ENCODE measurements at regions not wholly inside any gene's neighbourhood (a gene's known extent, or its start where the extent isn't known, plus 50 kb on each side); places are given as distances from the start of the nearest gene placed in this dataset.

DNA sequence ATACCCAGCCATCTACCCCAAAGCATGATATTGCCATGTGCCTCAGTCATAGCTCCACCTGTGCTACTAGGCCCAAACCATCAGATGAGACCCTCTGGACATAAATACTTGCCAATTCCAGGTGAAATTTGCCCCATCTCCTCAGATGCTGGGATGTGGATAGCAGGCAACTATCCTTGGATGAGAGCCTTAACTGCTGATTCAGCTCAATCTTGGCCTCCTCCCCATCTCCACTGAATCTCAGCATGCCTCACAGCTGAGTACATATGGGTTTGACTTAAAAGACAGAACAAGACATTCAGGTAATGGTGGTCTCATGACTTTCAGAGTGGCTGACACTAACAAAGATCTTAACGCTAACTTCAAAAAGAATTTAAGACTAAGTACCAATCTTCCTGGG is 50.8 kb upstream of the KLHL13 start:
- no peaks in the 10 kb centered on the region for H3K79me2 ChIP-seq (ENCODE audit: insufficient read depth, low read length)
- no peak overlapping the region for H3K4me2 ChIP-seq (ENCODE audit: low read length)
- no peak overlapping the region for H3K9ac ChIP-seq (ENCODE audit: low read length)
- H3K27ac ChIP-seq (ENCODE audit: low read depth, low read length, poor library complexity, severe bottlenecking): no peak overlapping the region
- H3K9me3 ChIP-seq (ENCODE audit: low read length): no peaks in the 10 kb centered on the region
- H3F3A ChIP-seq (ENCODE audit: insufficient read depth, low read length): no peaks in the 10 kb centered on the region
- H4K20me1 ChIP-seq (ENCODE audit: insufficient read depth, low read length): no peaks in the 10 kb centered on the region
- no peaks in the 10 kb centered on the region for H3K36me3 ChIP-seq (ENCODE audit: insufficient read depth, low read length)
- no peak overlapping the region for H3K4me3 ChIP-seq (ENCODE audit: low read depth, low read length, poor library complexity, severe bottlenecking)
- TF ChIP-seq EZH2 (IDR thresholded peaks at IDR 0.05; ENCODE audit: borderline replicate concordance, low read length): no peak
- TF ChIP-seq, protein P1, sequence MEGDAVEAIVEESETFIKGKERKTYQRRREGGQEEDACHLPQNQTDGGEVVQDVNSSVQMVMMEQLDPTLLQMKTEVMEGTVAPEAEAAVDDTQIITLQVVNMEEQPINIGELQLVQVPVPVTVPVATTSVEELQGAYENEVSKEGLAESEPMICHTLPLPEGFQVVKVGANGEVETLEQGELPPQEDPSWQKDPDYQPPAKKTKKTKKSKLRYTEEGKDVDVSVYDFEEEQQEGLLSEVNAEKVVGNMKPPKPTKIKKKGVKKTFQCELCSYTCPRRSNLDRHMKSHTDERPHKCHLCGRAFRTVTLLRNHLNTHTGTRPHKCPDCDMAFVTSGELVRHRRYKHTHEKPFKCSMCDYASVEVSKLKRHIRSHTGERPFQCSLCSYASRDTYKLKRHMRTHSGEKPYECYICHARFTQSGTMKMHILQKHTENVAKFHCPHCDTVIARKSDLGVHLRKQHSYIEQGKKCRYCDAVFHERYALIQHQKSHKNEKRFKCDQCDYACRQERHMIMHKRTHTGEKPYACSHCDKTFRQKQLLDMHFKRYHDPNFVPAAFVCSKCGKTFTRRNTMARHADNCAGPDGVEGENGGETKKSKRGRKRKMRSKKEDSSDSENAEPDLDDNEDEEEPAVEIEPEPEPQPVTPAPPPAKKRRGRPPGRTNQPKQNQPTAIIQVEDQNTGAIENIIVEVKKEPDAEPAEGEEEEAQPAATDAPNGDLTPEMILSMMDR (IDR thresholded peaks at IDR 0.05; ENCODE audit: low read length): no peak
- no peaks in the 10 kb centered on the region for H3K27me3 ChIP-seq (ENCODE audit: insufficient read depth, low read length)
- no peaks in the 10 kb centered on the region for H3K9me2 ChIP-seq (ENCODE audit: low read depth, low read length)
- no peaks in the 10 kb centered on the region for H3K4me1 ChIP-seq (ENCODE audit: insufficient read depth, low read length, severe bottlenecking)
- H2AFZ ChIP-seq (ENCODE audit: low read length): no peak overlapping the region

DNA sequence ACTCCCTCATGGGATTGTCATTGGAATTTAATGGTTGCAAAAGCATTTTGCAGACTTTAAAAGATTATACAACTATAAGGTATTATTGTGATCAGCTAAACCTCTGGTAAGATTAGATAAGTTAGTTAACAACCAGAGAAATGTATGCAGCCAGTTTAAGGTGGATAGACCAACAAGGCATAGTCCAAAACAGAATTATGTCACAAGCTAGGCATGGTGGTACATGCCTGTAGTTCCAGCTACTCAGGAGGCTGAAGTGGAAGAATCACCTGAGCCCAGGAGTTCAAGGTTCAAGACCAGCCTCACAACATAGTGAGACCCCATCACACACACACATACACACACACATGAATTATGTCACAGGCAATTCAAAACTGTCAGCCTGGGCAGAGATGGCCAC is 54.7 kb upstream of the KLHL13 start:
- H3K79me2 ChIP-seq (ENCODE audit: insufficient read depth, low read length): no peaks in the 10 kb centered on the region
- no peak for TF ChIP-seq EZH2 (IDR thresholded peaks at IDR 0.05; ENCODE audit: borderline replicate concordance, low read length)
- TF ChIP-seq, protein P1 (IDR thresholded peaks at IDR 0.05; ENCODE audit: low read length): no peak

DNA sequence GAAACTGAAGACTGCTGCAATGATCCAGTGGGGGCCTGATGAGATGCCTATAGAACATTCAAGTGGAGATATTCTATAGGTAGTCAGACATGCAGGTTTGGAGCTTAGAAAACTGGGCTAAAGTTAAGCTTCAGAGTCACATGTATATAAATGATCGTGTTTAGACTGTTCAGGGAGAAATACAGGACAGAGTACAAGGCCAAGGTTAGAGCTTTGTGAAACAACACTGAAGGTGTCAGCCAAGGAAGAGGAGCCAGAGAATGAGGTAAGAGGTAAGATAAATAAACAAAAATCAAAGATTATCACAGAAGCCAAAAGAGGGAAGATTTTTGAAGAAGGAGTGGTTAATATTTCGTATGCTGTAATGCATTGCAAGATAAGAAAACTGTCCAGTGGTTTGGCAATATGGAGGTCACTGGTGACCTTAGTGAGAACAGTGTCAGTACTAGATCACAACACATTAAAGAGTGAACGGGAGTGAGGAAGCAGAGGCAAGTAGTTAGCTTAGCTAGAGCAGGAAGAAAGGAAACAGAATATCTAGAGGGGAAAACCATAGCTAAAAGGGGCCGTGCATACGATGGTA is 58.0 kb upstream of the KLHL13 start:
- Histone ChIP-seq H3K27ac (ENCODE audit: low read depth, low read length, poor library complexity, severe bottlenecking) (no peak overlapping the region), H3K4me1 (ENCODE audit: insufficient read depth, low read length, severe bottlenecking) (no peaks in the 10 kb centered on the region), H3F3A (ENCODE audit: insufficient read depth, low read length) (no peaks in the 10 kb centered on the region), H3K79me2 (ENCODE audit: insufficient read depth, low read length) (no peaks in the 10 kb centered on the region), H3K27me3 (ENCODE audit: insufficient read depth, low read length) (no peaks in the 10 kb centered on the region), H3K36me3 (ENCODE audit: insufficient read depth, low read length) (no peaks in the 10 kb centered on the region), H3K9me3 (ENCODE audit: low read length) (no peaks in the 10 kb centered on the region), H3K4me3 (ENCODE audit: low read depth, low read length, poor library complexity, severe bottlenecking) (no peak overlapping the region), H3K9me2 (ENCODE audit: low read depth, low read length) (no peaks in the 10 kb centered on the region), H2AFZ (ENCODE audit: low read length) (no peak overlapping the region), H3K9ac (ENCODE audit: low read length) (no peak overlapping the region), H3K4me2 (ENCODE audit: low read length) (no peak overlapping the region), H4K20me1 (ENCODE audit: insufficient read depth, low read length) (no peaks in the 10 kb centered on the region)
- no peak for TF ChIP-seq EZH2 (IDR thresholded peaks at IDR 0.05; ENCODE audit: borderline replicate concordance, low read length)
- TF ChIP-seq, protein P1 (IDR thresholded peaks at IDR 0.05; ENCODE audit: low read length): no peak

More for the DNA sequence above, 54.7 kb upstream of the KLHL13 start:
- no peaks in the 10 kb centered on the region for H4K20me1 ChIP-seq (ENCODE audit: insufficient read depth, low read length)
- no peak overlapping the region for H3K4me2 ChIP-seq (ENCODE audit: low read length)
- no peak overlapping the region for H3K27ac ChIP-seq (ENCODE audit: low read depth, low read length, poor library complexity, severe bottlenecking)
- no peak overlapping the region for H2AFZ ChIP-seq (ENCODE audit: low read length)
- no peak overlapping the region for H3K4me3 ChIP-seq (ENCODE audit: low read depth, low read length, poor library complexity, severe bottlenecking)
- H3K27me3 ChIP-seq (ENCODE audit: insufficient read depth, low read length): no peaks in the 10 kb centered on the region
- H3F3A ChIP-seq (ENCODE audit: insufficient read depth, low read length): no peaks in the 10 kb centered on the region
- no peaks in the 10 kb centered on the region for H3K9me3 ChIP-seq (ENCODE audit: low read length)
- H3K9ac ChIP-seq (ENCODE audit: low read length): no peak overlapping the region
- no peaks in the 10 kb centered on the region for H3K4me1 ChIP-seq (ENCODE audit: insufficient read depth, low read length, severe bottlenecking)
- no peaks in the 10 kb centered on the region for H3K9me2 ChIP-seq (ENCODE audit: low read depth, low read length)
- H3K36me3 ChIP-seq (ENCODE audit: insufficient read depth, low read length): no peaks in the 10 kb centered on the region

All from OCI-LY1 (cell line).